H54 (cell line): ENCODE measurements at regions not wholly inside any gene's neighbourhood (a gene's known extent, or its start where the extent isn't known, plus 50 kb on each side); places are given as distances from the start of the nearest gene placed in this dataset.
A peak's percentile ranks its signal among the peaks of the same experiment; 100 is the strongest.

Source experiments
- DNase-seq: peaks from one replicate; pipeline ENCODE4 v3.0.0; 2011; ENCODE audit warnings: low spot score, mixed read lengths; ENCODE audit not compliant: insufficient read length
- FAIRE-seq: peaks from 3 replicates; lab custom pipeline; 2011; peaks lifted over from hg19 to GRCh38; lab: Jason Lieb, UNC
- POLR2A ChIP-seq: IDR thresholded peaks from 2 replicates; pipeline ENCODE4 v1.6.1; 2011; ENCODE audit warnings: low read depth, mild to moderate bottlenecking, low read length

- no peak for TF ChIP-seq POLR2A
- no peak for DNase-seq
- FAIRE-seq: no peak
These were observed 715.7 kb upstream of the SOX9 start for GRCh38 chr17:71405101-71405500.

GRCh38 chr17:71407981-71408380 is 712.8 kb upstream of the SOX9 start:
- no peak for FAIRE-seq
- DNase-seq: no peak
- TF ChIP-seq POLR2A: no peak

GRCh38 chr17:71409137-71409536 is 711.7 kb upstream of the SOX9 start:
- TF ChIP-seq POLR2A: no peak
- FAIRE-seq (no peak), DNase-seq (no peak)

- FAIRE-seq (peak; percentile 84), DNase-seq (peak; percentile 27)
- TF ChIP-seq POLR2A: no peak
These were observed 711.1 kb upstream of the SOX9 start for GRCh38 chr17:71409712-71410111.

- FAIRE-seq: peak; percentile 99
- no peak for TF ChIP-seq POLR2A
These were observed 708.0 kb upstream of the SOX9 start for GRCh38 chr17:71412803-71413202.

GRCh38 chr17:71413935-71414334 is 706.9 kb upstream of the SOX9 start:
- FAIRE-seq: no peak
- no peak for DNase-seq
- no peak for TF ChIP-seq POLR2A

More at GRCh38 chr17:71412803-71413202, 708.0 kb upstream of the SOX9 start:
- DNase-seq: peak; percentile 50

- TF ChIP-seq POLR2A: no peak
- no peak for FAIRE-seq
- DNase-seq: no peak
These were observed 703.7 kb upstream of the SOX9 start for GRCh38 chr17:71417142-71417541.

GRCh38 chr17:71422968-71423367 is 697.9 kb upstream of the SOX9 start:
- DNase-seq: no peak
- no peak for TF ChIP-seq POLR2A
- FAIRE-seq: no peak

- FAIRE-seq: peak; percentile 100
- DNase-seq: no peak
- no peak for TF ChIP-seq POLR2A
These were observed 696.8 kb upstream of the SOX9 start for GRCh38 chr17:71423871-71424546.

GRCh38 chr17:71427801-71428200 is 693.0 kb upstream of the SOX9 start:
- DNase-seq: no peak
- FAIRE-seq: no peak
- TF ChIP-seq POLR2A: no peak

GRCh38 chr17:71428897-71429296 is 691.9 kb upstream of the SOX9 start:
- DNase-seq (no peak), FAIRE-seq (peak; percentile 30)
- no peak for TF ChIP-seq POLR2A

GRCh38 chr17:71430281-71430680 is 690.5 kb upstream of the SOX9 start:
- no peak for DNase-seq
- no peak for FAIRE-seq
- no peak for TF ChIP-seq POLR2A

- FAIRE-seq (no peak), DNase-seq (no peak)
- TF ChIP-seq POLR2A: no peak
These were observed 689.7 kb upstream of the SOX9 start for GRCh38 chr17:71431146-71431545.

GRCh38 chr17:71432378-71433315 is 688.2 kb upstream of the SOX9 start:
- no peak for DNase-seq
- TF ChIP-seq POLR2A: no peak
- FAIRE-seq: peak; percentile 64
